SK-N-SH treated with all-trans-retinoic acid at 6 μM for 48 hours (cell line): ENCODE measurements at regions not wholly inside any gene's neighbourhood (a gene's known extent, or its start where the extent isn't known, plus 50 kb on each side); places are given as distances from the start of the nearest gene placed in this dataset.

Experiments used
- GLIS3 ChIP-seq: fragments of 250-450 bp; sonication (Bioruptor Pico); IDR thresholded peaks from 2 replicates; pipeline ENCODE4 v1.5.0; 2020; ENCODE audit warnings: mild to moderate bottlenecking, moderate library complexity
- RARB ChIP-seq: fragments of 250-450 bp; sonication (Bioruptor Pico); IDR thresholded peaks from 2 replicates; pipeline ENCODE4 v1.8.0; 2021; ENCODE audit warnings: mild to moderate bottlenecking, moderate library complexity
- ZFP3 ChIP-seq: fragments of 250-450 bp; sonication (Bioruptor Pico); IDR thresholded peaks from 2 replicates; pipeline ENCODE4 v1.5.0; 2020; ENCODE audit warnings: mild to moderate bottlenecking, moderate library complexity
- ZFP30 ChIP-seq: fragments of 450-650 bp; formaldehyde crosslinking; IDR thresholded peaks from 2 replicates; pipeline ENCODE4 v1.5.0; 2022; ENCODE audit warnings: mild to moderate bottlenecking, moderate library complexity
- TF ChIP-seq, protein P1 (sequence below): fragments of 250-450 bp; sonication (Bioruptor Pico); IDR thresholded peaks from 2 replicates; pipeline ENCODE4 v1.5.1; 2021; ENCODE audit warnings: mild to moderate bottlenecking, moderate library complexity

DNA sequence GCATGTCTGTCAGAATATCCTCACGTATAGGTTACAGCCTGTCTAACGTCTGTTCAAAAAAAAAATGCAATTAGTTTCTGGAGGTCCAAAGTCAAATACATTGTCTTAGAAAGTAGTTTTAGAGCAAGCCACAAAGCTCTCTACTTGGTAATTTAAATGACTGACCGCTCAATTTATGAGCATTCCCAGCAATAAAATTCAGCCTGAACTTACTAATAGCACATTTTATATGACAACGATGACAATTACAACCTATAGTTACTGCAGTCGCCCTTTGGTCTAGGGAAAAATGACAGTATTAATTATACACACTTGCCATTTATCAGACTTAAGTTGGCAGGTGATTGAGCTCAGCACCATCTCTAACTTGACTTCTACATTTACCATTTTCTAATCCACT is 425.8 kb upstream of the STEAP1 start:
- TF ChIP-seq ZFP30 (no peak), RARB (CRISPR knock-in tag) (no peak), ZFP3 (CRISPR knock-in tag) (no peak), GLIS3 (no peak)
- TF ChIP-seq, protein P1, sequence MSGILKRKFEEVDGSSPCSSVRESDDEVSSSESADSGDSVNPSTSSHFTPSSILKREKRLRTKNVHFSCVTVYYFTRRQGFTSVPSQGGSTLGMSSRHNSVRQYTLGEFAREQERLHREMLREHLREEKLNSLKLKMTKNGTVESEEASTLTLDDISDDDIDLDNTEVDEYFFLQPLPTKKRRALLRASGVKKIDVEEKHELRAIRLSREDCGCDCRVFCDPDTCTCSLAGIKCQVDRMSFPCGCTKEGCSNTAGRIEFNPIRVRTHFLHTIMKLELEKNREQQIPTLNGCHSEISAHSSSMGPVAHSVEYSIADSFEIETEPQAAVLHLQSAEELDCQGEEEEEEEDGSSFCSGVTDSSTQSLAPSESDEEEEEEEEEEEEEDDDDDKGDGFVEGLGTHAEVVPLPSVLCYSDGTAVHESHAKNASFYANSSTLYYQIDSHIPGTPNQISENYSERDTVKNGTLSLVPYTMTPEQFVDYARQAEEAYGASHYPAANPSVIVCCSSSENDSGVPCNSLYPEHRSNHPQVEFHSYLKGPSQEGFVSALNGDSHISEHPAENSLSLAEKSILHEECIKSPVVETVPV (CRISPR knock-in tag) = no peak
